IPS-20b (cell line): ENCODE measurements at regions not wholly inside any gene's neighbourhood (a gene's known extent, or its start where the extent isn't known, plus 50 kb on each side); places are given as distances from the start of the nearest gene placed in this dataset.
A peak's percentile ranks its signal among the peaks of the same experiment; 100 is the strongest.

ENCODE experiments used
- H3K27ac ChIP-seq: one replicate; pipeline ENCODE4 v1.5.1; 2013; ENCODE audit warnings: low read length
- H3K27me3 ChIP-seq: 2 replicates; pipeline ENCODE4 v1.6.1; 2013; ENCODE audit warnings: mild to moderate bottlenecking, low read length, inconsistent platforms; ENCODE audit not compliant: insufficient read depth
- H3K36me3 ChIP-seq: 2 replicates; pipeline ENCODE4 v1.6.1; 2013; ENCODE audit warnings: low read depth, mild to moderate bottlenecking, inconsistent platforms, low read length, moderate library complexity; ENCODE audit not compliant: insufficient read depth
- H3K4me1 ChIP-seq: 2 replicates; pipeline ENCODE4 v1.6.1; 2013; ENCODE audit warnings: mild to moderate bottlenecking, control low read depth, inconsistent platforms, low read length, moderate library complexity; ENCODE audit not compliant: insufficient read depth
- H3K4me3 ChIP-seq: 2 replicates; pipeline ENCODE4 v1.5.1; 2013; ENCODE audit warnings: mild to moderate bottlenecking, low read length, inconsistent platforms
- H3K9ac ChIP-seq: 2 replicates; pipeline ENCODE4 v1.6.1; 2013; ENCODE audit warnings: low read depth, mild to moderate bottlenecking, inconsistent platforms, low read length, moderate library complexity
- H3K9me3 ChIP-seq: 2 replicates; pipeline ENCODE4 v1.6.1; 2013; ENCODE audit warnings: mild to moderate bottlenecking, low read depth, low read length, inconsistent platforms; ENCODE audit not compliant: insufficient read depth

DNA sequence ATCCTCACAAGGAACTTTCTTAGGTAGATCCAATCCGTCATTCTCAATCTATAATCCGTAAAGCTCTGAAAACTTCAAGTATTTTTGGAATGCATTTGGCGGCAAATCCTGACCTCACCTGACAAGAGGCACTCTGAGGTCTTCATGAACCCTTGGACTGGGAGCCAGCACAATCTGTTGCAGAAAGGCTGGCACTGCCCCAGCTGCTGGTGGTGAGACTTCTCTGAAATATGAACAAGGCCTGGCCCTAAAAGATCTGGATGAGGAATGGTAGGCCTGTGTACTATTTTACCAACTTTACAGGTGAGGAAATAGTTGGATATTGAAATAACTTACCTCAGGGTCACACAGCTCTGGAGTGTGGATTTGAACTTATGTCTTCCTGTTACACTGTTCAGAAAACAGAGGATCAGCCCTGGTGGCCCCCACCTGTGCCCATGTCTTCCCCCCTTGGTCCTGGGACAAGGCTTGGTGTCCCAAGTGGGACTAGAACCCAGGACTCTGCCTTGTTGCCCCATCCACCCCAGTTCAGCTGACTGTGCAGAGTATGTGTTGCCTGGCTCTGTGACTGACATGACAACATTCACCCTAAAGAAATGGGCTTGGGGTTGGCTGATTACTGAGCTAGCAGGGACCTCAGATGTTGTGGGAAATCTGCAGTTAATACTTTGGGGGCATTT lies 471.4 kb downstream of the MN1 start:
- Histone ChIP-seq H3K4me1 (peaks cover 9% of the 10 kb centered on the region; the same call in 1 of the 2 replicates), H3K4me3 (no peak overlapping the region), H3K9me3 (no peaks in the 10 kb centered on the region), H3K27me3 (peaks cover 15% of the 10 kb centered on the region; the same call in 1 of the 2 replicates), H3K9ac (no peak overlapping the region), H3K36me3 (no peaks in the 10 kb centered on the region), H3K27ac (no peak overlapping the region)

DNA sequence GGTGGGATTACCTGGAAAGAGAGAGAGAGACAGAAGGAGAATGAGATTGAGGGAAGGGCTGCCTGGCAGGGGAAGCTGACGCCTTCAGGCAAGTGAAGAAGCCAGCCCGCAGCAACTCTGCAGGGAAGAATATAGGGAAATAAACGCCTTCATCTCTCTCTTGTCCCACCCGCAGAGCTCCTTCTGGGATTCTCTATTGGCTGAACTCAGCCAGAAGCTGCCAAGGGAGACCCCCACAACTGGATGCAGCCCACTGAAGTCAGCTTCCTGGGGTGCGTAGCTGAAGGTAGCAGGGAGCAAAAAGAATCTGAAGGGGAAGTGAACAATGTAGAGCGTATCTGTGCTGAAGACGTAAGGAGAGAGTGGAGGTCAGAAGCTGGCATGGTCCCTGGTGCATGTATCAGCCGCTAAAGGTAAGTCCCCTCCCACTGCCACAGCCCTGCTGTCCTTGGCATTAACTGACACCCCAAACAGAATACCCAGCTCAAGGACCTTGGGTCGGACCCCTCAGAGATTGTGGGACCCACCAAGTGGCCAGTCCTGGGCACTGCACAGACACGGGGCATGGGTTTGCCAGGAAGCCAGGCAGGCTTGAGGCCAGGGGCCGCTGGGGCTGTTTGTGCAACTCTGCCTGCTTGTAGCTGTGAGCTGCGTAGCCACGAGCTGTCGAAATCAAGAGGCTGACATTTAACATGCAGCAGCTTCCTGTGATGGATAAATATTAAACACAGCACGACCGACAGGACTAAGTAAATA lies 469.9 kb downstream of the MN1 start:
- H3K27me3 ChIP-seq, result peaks cover 18% of the 10 kb centered on the region; the same call in 1 of the 2 replicates
- H3K36me3 ChIP-seq, result no peaks in the 10 kb centered on the region
- no peak overlapping the region for H3K27ac ChIP-seq
- no peaks in the 10 kb centered on the region for H3K9me3 ChIP-seq
- peak overlapping the region; percentile 36; the same call in 1 of the 2 replicates for H3K4me3 ChIP-seq
- peaks cover 9% of the 10 kb centered on the region; the same call in 1 of the 2 replicates for H3K4me1 ChIP-seq
- H3K9ac ChIP-seq, result no peak overlapping the region

DNA sequence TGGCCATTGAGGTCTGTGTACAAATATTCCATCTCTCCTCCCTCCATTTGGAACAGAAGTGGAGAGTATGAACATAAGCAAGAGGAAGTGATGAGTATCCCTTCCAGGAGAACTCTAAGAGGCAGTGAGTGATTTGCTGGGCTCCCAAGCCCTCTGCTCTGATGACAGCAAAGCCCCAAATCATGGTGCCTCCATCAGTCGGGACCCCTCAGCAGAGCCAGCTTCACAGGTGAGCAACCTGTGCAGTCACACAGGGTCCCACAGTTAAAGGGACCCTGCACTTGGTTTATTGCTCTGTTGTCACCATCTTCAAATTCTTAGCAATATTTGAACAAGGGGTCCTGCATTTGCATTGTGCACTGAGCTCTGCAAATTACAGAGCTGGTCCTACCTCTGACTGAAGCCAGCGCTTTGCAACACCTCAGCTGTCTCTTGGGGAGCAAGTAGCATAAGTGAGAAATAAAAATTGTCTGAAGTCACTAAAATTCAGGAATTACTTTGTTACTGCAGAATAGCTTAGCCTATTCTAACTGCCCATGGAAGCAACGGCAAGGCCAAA lies 466.4 kb downstream of the MN1 start:
- Histone ChIP-seq H3K27ac (no peak overlapping the region), H3K4me3 (no peak overlapping the region), H3K4me1 (peaks cover 9% of the 10 kb centered on the region; the same call in 1 of the 2 replicates), H3K9me3 (no peaks in the 10 kb centered on the region), H3K9ac (no peak overlapping the region), H3K27me3 (peaks cover 18% of the 10 kb centered on the region; the same call in 1 of the 2 replicates), H3K36me3 (no peaks in the 10 kb centered on the region)

DNA sequence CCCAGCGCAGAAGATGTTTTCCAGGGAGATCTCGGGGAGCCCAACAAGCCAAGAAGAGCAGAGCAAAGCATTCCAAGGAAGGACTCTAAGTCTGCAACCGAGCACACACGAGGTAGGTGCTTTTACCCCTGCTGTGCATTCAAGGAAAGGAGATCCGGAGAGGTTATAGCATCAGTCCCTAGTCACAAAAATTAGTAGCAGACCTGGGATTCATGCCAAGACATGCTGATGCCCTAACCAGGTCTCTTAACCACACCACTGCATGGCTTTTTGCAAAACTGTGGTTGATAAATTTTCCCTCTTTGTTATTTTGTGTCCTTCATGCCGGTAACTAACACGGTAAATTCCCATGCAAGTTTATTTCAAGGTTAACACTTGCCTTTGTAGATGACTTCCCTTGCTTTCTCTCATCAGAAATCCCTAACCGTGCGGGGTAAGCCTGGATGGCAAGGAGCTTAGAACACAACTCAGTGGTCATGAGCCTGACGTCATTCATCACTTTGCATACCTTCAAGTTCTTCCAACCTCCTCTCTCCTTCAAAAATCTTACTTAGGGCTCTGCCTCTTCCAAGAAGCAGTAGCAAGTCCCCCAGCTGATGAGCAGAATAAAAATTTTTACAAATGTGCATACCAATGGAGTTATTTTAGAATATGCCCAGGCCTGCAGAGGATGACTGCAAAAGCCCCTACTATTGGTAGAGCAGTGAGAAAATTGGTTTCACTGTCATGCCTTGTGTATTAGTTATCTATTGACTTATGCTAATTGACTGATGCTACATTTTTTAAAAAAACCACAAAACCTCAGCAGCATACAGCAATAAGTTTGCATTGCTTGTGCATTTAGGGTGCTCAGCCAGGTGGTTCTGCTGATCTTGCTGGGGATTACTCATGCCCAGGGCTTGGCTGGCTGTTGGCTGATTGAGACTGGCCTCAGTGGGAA lies 465.1 kb downstream of the MN1 start:
- peaks cover 14% of the 10 kb centered on the region; the same call in 1 of the 2 replicates for H3K27me3 ChIP-seq

DNA sequence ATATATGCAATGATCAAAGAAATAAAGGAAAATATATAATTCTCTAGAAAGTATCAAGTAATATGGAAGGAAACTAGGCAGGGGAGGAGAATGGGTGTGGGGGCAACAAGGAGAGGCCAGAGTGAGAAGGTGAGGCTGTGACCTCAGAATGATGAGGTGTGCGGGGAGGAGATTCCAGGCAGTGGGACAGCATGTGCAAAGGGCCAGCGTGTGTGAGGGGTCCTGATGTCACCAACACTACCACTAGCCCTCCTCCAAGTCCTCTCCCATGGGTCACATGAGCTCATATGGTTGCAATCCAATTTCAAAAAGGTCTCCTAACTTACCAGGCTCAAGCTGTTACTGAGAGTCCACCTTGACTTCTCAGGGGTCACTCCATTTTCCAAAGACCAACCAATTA lies 463.9 kb downstream of the MN1 start:
- no peak overlapping the region for H3K9ac ChIP-seq
- no peaks in the 10 kb centered on the region for H3K4me1 ChIP-seq
- H3K36me3 ChIP-seq, result no peaks in the 10 kb centered on the region
- H3K27ac ChIP-seq, result no peak overlapping the region
- H3K27me3 ChIP-seq, result peaks cover 8% of the 10 kb centered on the region; the same call in 1 of the 2 replicates
- peaks cover 8% of the 10 kb centered on the region; the same call in 1 of the 2 replicates for H3K9me3 ChIP-seq
- no peak overlapping the region for H3K4me3 ChIP-seq

More for the DNA sequence above, 465.1 kb downstream of the MN1 start:
- H3K4me3 ChIP-seq, result no peak overlapping the region
- no peak overlapping the region for H3K9ac ChIP-seq
- no peaks in the 10 kb centered on the region for H3K9me3 ChIP-seq
- peaks cover 8% of the 10 kb centered on the region; the same call in 1 of the 2 replicates for H3K4me1 ChIP-seq
- no peak overlapping the region for H3K27ac ChIP-seq
- H3K36me3 ChIP-seq, result no peaks in the 10 kb centered on the region

DNA sequence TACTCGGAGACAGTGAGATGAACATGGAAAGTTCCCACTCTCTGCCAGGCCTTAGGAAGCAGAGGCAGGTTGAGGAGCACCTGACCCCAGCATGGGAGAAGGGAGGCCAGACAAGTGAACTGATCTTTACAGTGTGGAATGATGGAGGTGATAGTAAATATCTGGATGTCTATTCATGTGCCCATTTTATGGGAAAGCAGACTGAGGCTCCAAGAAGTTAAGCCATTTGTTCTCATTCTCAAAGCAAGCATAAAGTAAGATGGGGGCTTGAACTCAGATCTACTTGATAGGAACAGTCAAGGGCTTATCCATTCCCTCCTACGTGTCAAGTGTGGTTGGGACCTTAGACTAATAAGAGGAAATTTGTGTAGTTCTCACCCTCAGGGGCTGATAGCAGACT lies 461.5 kb downstream of the MN1 start:
- H3K4me3 ChIP-seq, result no peak overlapping the region
- peaks cover 11% of the 10 kb centered on the region; the same call in 1 of the 2 replicates for H3K9me3 ChIP-seq
- H3K9ac ChIP-seq, result no peak overlapping the region
- H3K27me3 ChIP-seq, result peaks cover 4% of the 10 kb centered on the region; the same call in 1 of the 2 replicates
- no peak overlapping the region for H3K27ac ChIP-seq
- no peaks in the 10 kb centered on the region for H3K4me1 ChIP-seq
- no peaks in the 10 kb centered on the region for H3K36me3 ChIP-seq

DNA sequence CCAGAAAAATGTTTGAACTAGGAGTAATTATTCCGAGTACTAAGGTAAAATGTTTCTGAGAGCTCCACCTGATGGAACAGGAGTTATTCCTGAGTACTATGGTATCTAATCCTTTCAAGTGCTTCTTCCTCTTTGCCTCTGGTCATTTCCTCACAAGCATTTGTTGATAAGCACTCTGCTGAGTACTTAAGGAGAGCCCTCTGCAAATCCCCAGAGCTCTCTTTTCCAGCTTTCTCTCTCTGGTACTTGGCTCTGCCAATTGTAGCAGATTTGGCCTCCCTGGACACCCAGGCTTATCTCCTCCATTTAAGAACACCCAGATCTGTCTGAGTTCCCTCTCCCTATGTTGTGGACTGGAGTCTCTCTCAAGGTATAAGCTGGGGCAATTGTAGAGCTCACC lies 457.0 kb downstream of the MN1 start:
- Histone ChIP-seq H3K36me3 (no peaks in the 10 kb centered on the region), H3K4me3 (no peak overlapping the region), H3K4me1 (no peaks in the 10 kb centered on the region), H3K27ac (no peak overlapping the region), H3K9ac (no peak overlapping the region), H3K27me3 (no peaks in the 10 kb centered on the region; the same call in 1 of the 2 replicates), H3K9me3 (peaks cover 11% of the 10 kb centered on the region; the same call in 1 of the 2 replicates)

- Histone ChIP-seq H3K9me3 (peaks cover 15% of the 10 kb centered on the region), H3K27ac (no peak overlapping the region), H3K9ac (no peak overlapping the region)
Observed at GRCh38 chr22:27345691-27346090, 455.9 kb downstream of the MN1 start.

GRCh38 chr22:27347951-27348350 lies 453.6 kb downstream of the MN1 start:
- H3K27ac ChIP-seq, result no peak overlapping the region
- peaks cover 4% of the 10 kb centered on the region; the same call in 1 of the 2 replicates for H3K4me1 ChIP-seq
- peaks cover 4% of the 10 kb centered on the region; the same call in 1 of the 2 replicates for H3K9me3 ChIP-seq
- no peaks in the 10 kb centered on the region for H3K36me3 ChIP-seq
- H3K9ac ChIP-seq, result no peak overlapping the region
- H3K27me3 ChIP-seq, result no peaks in the 10 kb centered on the region
- no peak overlapping the region for H3K4me3 ChIP-seq

More at GRCh38 chr22:27345691-27346090, 455.9 kb downstream of the MN1 start:
- H3K36me3 ChIP-seq, result no peaks in the 10 kb centered on the region
- no peaks in the 10 kb centered on the region; the same call in 1 of the 2 replicates for H3K27me3 ChIP-seq
- H3K4me3 ChIP-seq, result no peak overlapping the region
- no peaks in the 10 kb centered on the region for H3K4me1 ChIP-seq

DNA sequence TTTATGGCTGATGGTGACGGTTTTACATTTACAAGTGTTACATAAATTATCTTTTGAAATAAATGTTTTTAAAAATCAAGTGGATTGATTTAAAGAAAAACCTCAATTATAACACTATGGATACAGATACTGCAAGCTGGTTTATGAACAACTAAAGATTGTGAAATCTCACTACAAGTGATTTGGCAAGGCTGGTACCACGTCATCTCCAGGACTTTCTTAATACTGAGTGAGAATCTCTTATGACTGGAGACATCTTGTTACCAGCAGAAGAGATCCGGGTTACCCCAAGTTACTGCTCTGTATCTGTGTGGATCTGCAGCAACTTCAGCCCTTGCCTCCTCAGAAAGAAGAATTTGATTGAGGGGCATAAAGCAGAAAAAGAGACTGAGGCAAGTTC lies 452.9 kb downstream of the MN1 start:
- H3K36me3 ChIP-seq, result no peaks in the 10 kb centered on the region
- H3K4me3 ChIP-seq, result no peak overlapping the region
- H3K27me3 ChIP-seq, result no peaks in the 10 kb centered on the region
- peaks cover 4% of the 10 kb centered on the region; the same call in 1 of the 2 replicates for H3K9me3 ChIP-seq
- no peak overlapping the region for H3K9ac ChIP-seq
- H3K27ac ChIP-seq, result no peak overlapping the region
- H3K4me1 ChIP-seq, result peaks cover 4% of the 10 kb centered on the region; the same call in 1 of the 2 replicates

DNA sequence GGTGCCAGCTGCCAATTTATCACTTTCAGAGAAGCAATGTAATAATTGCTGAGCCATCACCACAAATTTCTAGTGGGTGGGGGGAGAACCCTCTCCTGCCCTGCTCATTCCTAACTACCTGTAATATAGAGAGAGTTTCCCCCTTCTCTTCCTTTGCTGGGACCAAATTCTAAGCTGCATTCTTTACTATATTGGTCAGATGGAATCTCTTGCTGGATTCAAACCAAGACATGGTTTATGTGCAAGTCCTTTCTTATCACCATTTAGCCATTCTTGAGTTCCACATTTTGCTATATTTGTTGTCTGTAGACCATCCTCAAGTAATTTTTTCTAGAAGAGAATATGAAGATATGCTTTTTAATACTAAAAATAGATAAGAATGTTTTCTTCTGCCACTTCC lies 452.1 kb downstream of the MN1 start:
- H3K4me3 ChIP-seq, result no peak overlapping the region
- H3K27ac ChIP-seq, result no peak overlapping the region
- no peaks in the 10 kb centered on the region for H3K36me3 ChIP-seq
- H3K27me3 ChIP-seq, result no peaks in the 10 kb centered on the region
- peaks cover 4% of the 10 kb centered on the region; the same call in 1 of the 2 replicates for H3K4me1 ChIP-seq
- H3K9me3 ChIP-seq, result peaks cover 4% of the 10 kb centered on the region; the same call in 1 of the 2 replicates
- H3K9ac ChIP-seq, result no peak overlapping the region
